ENCODE measurements at regions not wholly inside any gene's neighbourhood (a gene's known extent, or its start where the extent isn't known, plus 50 kb on each side); places are given as distances from the start of the nearest gene placed in this dataset.
A peak's percentile ranks its signal among the peaks of the same experiment; 100 is the strongest.

- H3K4me3 ChIP-seq (ENCODE audit: low read depth, low read length), result no peak overlapping the region
- DNase-seq (ENCODE audit: low read depth), result no peak
- no peak for TF ChIP-seq CTCF (IDR thresholded peaks at IDR 0.05; ENCODE audit: insufficient read depth, low read length)
These were observed 368.1 kb downstream of the ZEB2 start for GRCh38 chr2:144151851-144152250.

DNA sequence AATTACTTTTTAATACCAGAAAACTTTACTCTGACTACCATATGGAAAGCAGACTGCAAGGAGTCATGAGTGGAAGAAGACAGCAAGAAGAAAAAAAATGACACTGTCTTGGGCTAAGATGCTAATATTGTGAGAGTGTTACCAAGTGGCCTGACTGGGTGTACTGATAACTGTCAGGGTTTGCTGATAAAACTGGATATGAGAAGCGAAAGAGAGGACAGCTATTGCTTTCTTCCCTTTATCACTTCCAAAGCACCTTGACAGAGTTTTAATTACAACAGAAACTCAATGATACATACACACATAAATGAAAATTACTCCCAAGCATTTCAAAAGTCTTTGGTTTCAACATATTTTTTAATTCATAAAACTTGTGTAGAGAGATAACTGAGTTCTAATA lies 368.5 kb downstream of the ZEB2 start:
- no peak for DNase-seq (ENCODE audit: low read depth)
- H3K4me3 ChIP-seq (ENCODE audit: low read depth, low read length), result no peak overlapping the region
- no peak for TF ChIP-seq CTCF (IDR thresholded peaks at IDR 0.05; ENCODE audit: insufficient read depth, low read length)

- no peak for TF ChIP-seq CTCF (IDR thresholded peaks at IDR 0.05; ENCODE audit: insufficient read depth, low read length)
- no peak overlapping the region for H3K4me3 ChIP-seq (ENCODE audit: low read depth, low read length)
- no peak for DNase-seq (ENCODE audit: low read depth)
These were observed 372.6 kb downstream of the ZEB2 start for GRCh38 chr2:144147356-144147755.

- TF ChIP-seq CTCF (IDR thresholded peaks at IDR 0.05; ENCODE audit: insufficient read depth, low read length), result no peak
- no peak for DNase-seq (ENCODE audit: low read depth)
- H3K4me3 ChIP-seq (ENCODE audit: low read depth, low read length), result no peak overlapping the region
These were observed 373.0 kb downstream of the ZEB2 start for GRCh38 chr2:144146876-144147275.

DNA sequence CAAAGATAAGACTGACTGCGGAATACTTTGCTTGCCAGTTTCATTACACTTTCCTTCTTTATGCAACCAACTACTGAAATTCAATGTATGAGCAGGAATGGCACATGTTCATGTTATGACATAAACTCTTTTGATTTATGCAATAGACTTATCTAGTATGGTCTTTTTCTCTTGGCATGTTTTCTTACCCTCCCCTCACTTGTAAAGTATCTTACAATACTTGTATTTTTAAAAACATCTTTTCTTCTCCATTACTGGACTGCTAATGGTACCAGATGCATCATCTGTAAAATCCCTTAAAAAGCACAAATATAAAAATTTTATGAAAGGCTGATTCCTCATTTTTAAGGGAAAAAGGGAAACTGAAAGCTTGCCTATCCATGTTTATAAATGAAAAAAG lies 373.8 kb downstream of the ZEB2 start:
- DNase-seq (ENCODE audit: low read depth), result peak; percentile 50
- TF ChIP-seq CTCF (IDR thresholded peaks at IDR 0.05; ENCODE audit: insufficient read depth, low read length), result no peak
- H3K4me3 ChIP-seq (ENCODE audit: low read depth, low read length), result no peak overlapping the region

DNA sequence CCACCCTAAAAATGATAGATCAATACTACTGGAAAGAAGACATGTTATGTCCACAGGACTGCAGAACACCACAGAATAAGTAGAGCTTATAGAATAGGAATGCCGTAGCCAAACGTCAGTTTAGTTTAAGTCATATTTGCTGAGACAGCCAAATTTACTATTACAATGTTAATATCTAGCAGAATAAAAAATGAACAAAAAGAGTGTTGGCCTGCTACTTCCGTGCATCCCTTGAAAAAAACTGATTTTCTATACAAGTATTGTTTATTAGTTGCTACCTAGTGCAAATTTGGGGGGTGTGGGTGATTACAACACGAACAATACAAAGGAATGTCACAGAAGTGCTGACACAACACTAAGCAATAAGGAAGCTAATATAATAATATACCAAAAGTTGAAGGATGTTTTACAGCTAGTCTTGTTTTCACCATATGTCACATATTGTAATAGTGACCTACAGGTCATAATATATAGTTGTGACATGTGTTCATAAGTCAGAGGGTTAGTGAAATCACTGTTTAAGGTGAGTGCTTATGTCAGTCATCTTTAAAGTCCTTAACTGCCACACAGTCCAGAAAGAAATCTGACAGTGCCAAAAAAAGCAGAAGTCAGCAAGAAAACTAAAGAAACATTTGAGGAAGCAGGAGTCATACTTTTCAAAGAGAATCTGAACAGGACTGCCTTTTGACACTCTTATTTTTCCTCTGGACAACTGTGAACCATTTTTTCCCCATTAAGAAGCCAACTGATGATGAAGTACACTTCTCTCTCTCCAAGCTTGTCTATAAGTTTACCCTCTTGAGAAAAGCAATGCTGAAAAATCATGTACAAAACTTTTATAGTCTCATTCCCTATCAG lies 376.4 kb downstream of the ZEB2 start:
- TF ChIP-seq CTCF (IDR thresholded peaks at IDR 0.05; ENCODE audit: insufficient read depth, low read length), result no peak
- H3K4me3 ChIP-seq (ENCODE audit: low read depth, low read length), result no peak overlapping the region
- DNase-seq (ENCODE audit: low read depth), result no peak

- no peak for TF ChIP-seq CTCF (IDR thresholded peaks at IDR 0.05; ENCODE audit: insufficient read depth, low read length)
These were observed 379.0 kb downstream of the ZEB2 start for GRCh38 chr2:144140891-144141290.

More at GRCh38 chr2:144140891-144141290, 379.0 kb downstream of the ZEB2 start:
- DNase-seq (ENCODE audit: low read depth), result no peak
- H3K4me3 ChIP-seq (ENCODE audit: low read depth, low read length), result no peak overlapping the region
